Thoracic aorta (tissue), 2 donors: ENCODE measurements at regions not wholly inside any gene's neighbourhood (a gene's known extent, or its start where the extent isn't known, plus 50 kb on each side); places are given as distances from the start of the nearest gene placed in this dataset.

Source experiments
- ATAC-seq: fragments of 150-250 bp; one replicate; pipeline ENCODE4 v1.8.0; 2017; ENCODE audit warnings: low read depth; ENCODE audit not compliant: insufficient number of reproducible peaks, low FRiP score
- DNase-seq: peaks from one replicate; pipeline ENCODE4 v3.0.0-alpha.2; 2020; ENCODE audit warnings: low spot score
- H3K27ac ChIP-seq, 2 donors: fragments of 200-600 bp; sonication (generic); 1 replicate in 1 of 2; 2 replicates in 1 of 2; pipeline ENCODE4 v1.5.1; 2016; ENCODE audit warnings: mild to moderate bottlenecking in 2 of 2, moderate library complexity in 2 of 2
- H3K27me3 ChIP-seq: fragments of 200-600 bp; sonication (generic); replicated peaks from 2 replicates; pipeline ENCODE4 v1.6.0; 2016; ENCODE audit warnings: mild to moderate bottlenecking; ENCODE audit not compliant: insufficient read depth
- H3K36me3 ChIP-seq: fragments of 200-600 bp; sonication (generic); one replicate; pipeline ENCODE4 v1.5.1; 2016
- H3K4me1 ChIP-seq, 2 donors: fragments of 200-600 bp; sonication (generic); 1 replicate in 1 of 2; 2 replicates in 1 of 2; pipeline versions ENCODE4 v1.5.1 to v1.6.0; 2016; ENCODE audit warnings: low read depth in 2 of 2, mild to moderate bottlenecking in 1 of 2; ENCODE audit not compliant: control insufficient read depth in 1 of 2
- H3K4me3 ChIP-seq: fragments of 200-600 bp; sonication (generic); 2 replicates; pipeline ENCODE4 v1.5.1; 2016; ENCODE audit warnings: mild to moderate bottlenecking
- H3K9me3 ChIP-seq: fragments of 200-600 bp; sonication (generic); 2 replicates; pipeline ENCODE4 v1.5.1; 2016
- CTCF ChIP-seq: fragments of 200-600 bp; sonication (generic); IDR thresholded peaks from one replicate; pipeline ENCODE4 v1.5.1; 2019; ENCODE audit warnings: antibody characterized with exemption

DNA sequence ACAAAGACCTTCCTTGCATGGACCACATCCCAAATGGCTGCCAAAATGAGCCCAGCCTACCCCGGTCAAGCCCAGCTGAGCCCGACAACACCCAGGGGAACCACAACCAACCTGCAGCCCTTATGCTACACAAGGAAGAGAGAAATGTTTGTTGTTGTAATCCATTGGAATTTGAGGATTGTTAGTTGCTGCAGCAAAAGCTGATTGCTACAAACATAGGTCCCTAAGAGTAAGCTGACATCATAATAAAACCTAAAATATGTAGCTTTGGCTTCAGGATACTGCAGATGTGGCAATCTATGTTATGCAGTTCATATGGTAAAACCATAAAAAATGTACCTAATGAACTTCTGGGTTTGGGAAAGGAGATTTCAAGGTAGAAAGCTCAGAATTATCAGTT, 65.5 kb upstream of the DNAH14 start:
- ATAC-seq (no peak), DNase-seq (no peak)
- H3K27me3 ChIP-seq = no peaks in the 10 kb centered on the region
- no peaks in the 10 kb centered on the region for H3K9me3 ChIP-seq
- H3K27ac ChIP-seq = no peak overlapping the region
- no peaks in the 10 kb centered on the region for H3K4me1 ChIP-seq
- TF ChIP-seq CTCF = no peak
- no peaks in the 10 kb centered on the region for H3K36me3 ChIP-seq
- no peak overlapping the region for H3K4me3 ChIP-seq

DNA sequence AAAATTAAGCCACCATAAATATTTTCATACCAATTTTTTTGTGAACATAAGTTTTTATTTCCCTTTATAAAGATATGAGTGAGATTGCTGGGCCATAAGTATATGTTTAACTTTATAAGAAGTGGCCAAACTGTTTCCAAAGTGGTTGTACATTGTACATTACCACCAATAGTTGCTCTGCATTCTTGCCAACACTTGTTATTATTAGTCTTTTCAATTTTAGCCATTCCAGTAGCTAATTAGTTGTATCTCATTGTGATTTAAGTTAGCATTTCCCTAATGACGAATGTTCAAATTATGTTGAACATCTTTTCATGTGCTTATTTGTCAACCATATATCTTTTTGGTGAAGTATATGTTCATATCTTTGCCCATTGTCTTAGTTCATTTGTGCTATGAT, 64.0 kb upstream of the DNAH14 start:
- Histone ChIP-seq H3K36me3 (no peaks in the 10 kb centered on the region), H3K27ac (no peak overlapping the region), H3K9me3 (no peaks in the 10 kb centered on the region), H3K4me3 (no peak overlapping the region), H3K4me1 (no peaks in the 10 kb centered on the region), H3K27me3 (no peaks in the 10 kb centered on the region)
- TF ChIP-seq CTCF = no peak
- ATAC-seq = no peak
- DNase-seq = no peak

DNA sequence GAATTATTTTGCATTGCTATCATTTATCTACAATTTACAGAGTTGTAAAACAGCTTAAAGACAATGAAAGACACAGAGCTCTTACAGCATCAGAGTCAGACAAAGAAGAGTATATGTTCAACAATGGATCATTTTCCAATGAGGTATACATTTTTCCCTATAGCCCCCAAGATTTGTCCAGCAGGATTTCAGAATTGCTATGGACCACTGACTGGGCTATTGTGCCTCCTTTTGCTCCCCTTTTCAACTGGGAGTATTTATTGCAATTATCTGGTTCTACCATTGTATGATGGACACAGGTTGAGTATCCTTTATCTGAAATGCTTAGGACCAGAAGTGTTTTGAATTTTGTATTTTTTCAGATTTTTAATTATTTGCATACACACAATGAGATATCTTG, 62.5 kb upstream of the DNAH14 start:
- Histone ChIP-seq H3K9me3 (no peaks in the 10 kb centered on the region), H3K27ac (no peak overlapping the region), H3K36me3 (no peaks in the 10 kb centered on the region), H3K4me1 (no peaks in the 10 kb centered on the region), H3K4me3 (no peak overlapping the region), H3K27me3 (no peaks in the 10 kb centered on the region)
- TF ChIP-seq CTCF = no peak
- DNase-seq (no peak), ATAC-seq (no peak)

GRCh38 chr1:224867715-224868114, 61.8 kb upstream of the DNAH14 start:
- ATAC-seq (no peak), DNase-seq (no peak)
- no peak for TF ChIP-seq CTCF
- no peak overlapping the region for H3K27ac ChIP-seq
- no peaks in the 10 kb centered on the region for H3K27me3 ChIP-seq
- H3K4me1 ChIP-seq = no peaks in the 10 kb centered on the region
- no peaks in the 10 kb centered on the region for H3K36me3 ChIP-seq
- no peak overlapping the region for H3K4me3 ChIP-seq
- no peaks in the 10 kb centered on the region for H3K9me3 ChIP-seq

GRCh38 chr1:224872832-224873433, 56.5 kb upstream of the DNAH14 start:
- DNase-seq = no peak
- no peaks in the 10 kb centered on the region for H3K36me3 ChIP-seq
- H3K4me1 ChIP-seq = no peaks in the 10 kb centered on the region
- no peak for TF ChIP-seq CTCF
- no peaks in the 10 kb centered on the region for H3K27me3 ChIP-seq
- H3K9me3 ChIP-seq = no peaks in the 10 kb centered on the region
- no peak overlapping the region for H3K4me3 ChIP-seq
- no peak for ATAC-seq
- H3K27ac ChIP-seq = no peak overlapping the region
